IMR-90 (cell line): ENCODE measurements at regions not wholly inside any gene's neighbourhood (a gene's known extent, or its start where the extent isn't known, plus 50 kb on each side); places are given as distances from the start of the nearest gene placed in this dataset.

ENCODE experiments used
- ATAC-seq: fragments of 200-7000 bp; cut with Tn5 transposase; 2 replicates; pipeline ENCODE4 v1.9.1; 2020; ENCODE audit warnings: low read depth, mild to moderate bottlenecking, moderate library complexity
- BruUV-seq: library from RNA; stranded (reverse); fragments of 400-500 nt; replicated peaks from 2 replicates; lab custom pipeline; 2021; lab: Mats Ljungman, UMichigan
- CTCF ChIA-PET: fragments of 300-600 bp; formaldehyde crosslinking; extraction: SDS; loops from one replicate; lab custom pipeline; 2021; ENCODE audit warnings: antibody characterized with exemption; lab: Yijun Ruan, JAX
- POLR2A ChIA-PET: fragments of 300-600 bp; sonication (Branson Sonifier 250); formaldehyde crosslinking; loops from one replicate; lab custom pipeline; 2022; ENCODE audit warnings: antibody characterized with exemption; ENCODE audit not compliant: unreplicated experiment; lab: Charles Lee
- DNase-seq: peaks from one replicate; pipeline ENCODE4 v3.0.0; 2013
- H2AFZ ChIP-seq: replicated peaks from 2 replicates; pipeline ENCODE3; 2013; ENCODE audit warnings: low read length, mild to moderate bottlenecking; ENCODE audit not compliant: poor library complexity
- H2AK5ac ChIP-seq: 2 replicates; pipeline ENCODE4 v1.6.1; 2013; ENCODE audit warnings: low read depth, low read length, inconsistent platforms
- H2AK9ac ChIP-seq: replicated peaks from 2 replicates; pipeline ENCODE3; 2013; ENCODE audit warnings: mild to moderate bottlenecking, low read depth, low read length, moderate library complexity; ENCODE audit not compliant: poor library complexity
- H2BK120ac ChIP-seq: 2 replicates; pipeline ENCODE4 v1.6.1; 2013; ENCODE audit warnings: low read depth, low read length, inconsistent platforms
- H2BK15ac ChIP-seq: 3 replicates; pipeline ENCODE4 v1.6.1; 2013; ENCODE audit warnings: low read depth, low read length, inconsistent platforms
- H2BK20ac ChIP-seq: 2 replicates; pipeline ENCODE4 v1.6.1; 2013; ENCODE audit warnings: low read depth, mild to moderate bottlenecking, inconsistent platforms, low read length, moderate library complexity
- H2BK5ac ChIP-seq: 2 replicates; pipeline ENCODE4 v1.6.1; 2013; ENCODE audit warnings: mild to moderate bottlenecking, low read depth, low read length, inconsistent platforms; ENCODE audit not compliant: poor library complexity, severe bottlenecking
- H3K14ac ChIP-seq: replicated peaks from 2 replicates; pipeline ENCODE4 v1.6.1; 2013; ENCODE audit warnings: low read depth, low read length, inconsistent platforms
- H3K18ac ChIP-seq: 2 replicates; pipeline ENCODE4 v1.6.1; 2013; ENCODE audit warnings: low read depth, low read length, control low read depth
- H3K23ac ChIP-seq: 2 replicates; pipeline ENCODE4 v1.6.1; 2013; ENCODE audit warnings: low read depth, low read length, inconsistent platforms
- H3K27ac ChIP-seq: 2 replicates; pipeline ENCODE4 v1.5.1; 2013; ENCODE audit warnings: mild to moderate bottlenecking, control low read depth, low read length; ENCODE audit not compliant: insufficient read depth
- H3K27me3 ChIP-seq: 2 replicates; pipeline ENCODE4 v1.6.1; 2013; ENCODE audit warnings: low read length; ENCODE audit not compliant: control insufficient read depth, insufficient read depth
- H3K36me3 ChIP-seq: 2 replicates; pipeline ENCODE4 v1.6.1; 2013; ENCODE audit warnings: low read length, mixed read lengths; ENCODE audit not compliant: control insufficient read depth, insufficient read depth
- H3K4ac ChIP-seq: 2 replicates; pipeline ENCODE4 v1.6.1; 2013; ENCODE audit warnings: low read depth, low read length, inconsistent platforms
- H3K4me1 ChIP-seq: 2 replicates; pipeline ENCODE4 v1.6.1; 2013; ENCODE audit warnings: low read length, mixed read lengths; ENCODE audit not compliant: control insufficient read depth, insufficient read depth
- H3K4me2 ChIP-seq: 2 replicates; pipeline ENCODE4 v1.6.1; 2013; ENCODE audit warnings: low read depth, mild to moderate bottlenecking, control low read depth, low read length, moderate library complexity
- H3K4me3 ChIP-seq: 2 replicates; pipeline ENCODE4 v1.5.1; 2013; ENCODE audit warnings: low read depth, mild to moderate bottlenecking, control low read depth, low read length, moderate library complexity; ENCODE audit not compliant: insufficient read depth
- H3K56ac ChIP-seq: 2 replicates; pipeline ENCODE4 v1.6.1; 2013; ENCODE audit warnings: low read length, inconsistent platforms; ENCODE audit not compliant: insufficient read depth; ENCODE audit errors: extremely low read depth
- H3K79me1 ChIP-seq, 2 experiments: 2 replicates each; pipeline ENCODE4 v1.6.1; 2013; ENCODE audit warnings: low read length in 2 of 2, inconsistent platforms in 1 of 2, low read depth in 1 of 2
- H3K9ac ChIP-seq: 2 replicates; pipeline ENCODE4 v1.6.1; 2013; ENCODE audit warnings: low read depth, low read length, control low read depth
- H3K9me1 ChIP-seq: 2 replicates; pipeline ENCODE4 v1.6.1; 2013; ENCODE audit warnings: low read length, inconsistent platforms; ENCODE audit not compliant: insufficient read depth
- H3K9me3 ChIP-seq: 2 replicates; pipeline ENCODE4 v1.6.1; 2013; ENCODE audit warnings: low read length; ENCODE audit not compliant: control insufficient read depth, insufficient read depth
- H4K20me1 ChIP-seq: 2 replicates; pipeline ENCODE4 v1.6.1; 2013; ENCODE audit warnings: low read length, inconsistent platforms; ENCODE audit not compliant: insufficient read depth
- H4K5ac ChIP-seq: 2 replicates; pipeline ENCODE4 v1.6.1; 2013; ENCODE audit warnings: mild to moderate bottlenecking, low read depth, low read length, control low read depth
- H4K8ac ChIP-seq, 2 experiments: 2 replicates each; pipeline ENCODE4 v1.6.1; 2013; ENCODE audit warnings: low read depth in 2 of 2, low read length in 2 of 2, control low read depth in 1 of 2, inconsistent platforms in 1 of 2
- H4K91ac ChIP-seq: 2 replicates; pipeline ENCODE4 v1.6.1; 2013; ENCODE audit warnings: low read depth, low read length, inconsistent platforms; ENCODE audit not compliant: insufficient read depth
- CEBPB ChIP-seq: IDR thresholded peaks from 2 replicates; pipeline ENCODE4 v1.6.1; 2012; ENCODE audit warnings: low read depth, low read length, improper control_type of control experiment
- FOS ChIP-seq: fragments of 150-350 bp; IDR thresholded peaks from 2 replicates; pipeline ENCODE4 v1.6.1; 2016; ENCODE audit warnings: low read depth, low read length
- SMC3 ChIP-seq: fragments of 150-350 bp; IDR thresholded peaks from 2 replicates; pipeline ENCODE4 v1.6.1; 2016; ENCODE audit warnings: low read depth, mild to moderate bottlenecking, antibody characterized with exemption, low read length, moderate library complexity
- WGBS, 2 experiments: methylation state at CpG; one replicate each; pipeline versions ENCODE4 v1.1.5 to v1.1.7; 2013; ENCODE audit warnings: missing lambda C conversion rate in 2 of 2; ENCODE audit not compliant: insufficient read length in 1 of 2; ENCODE audit errors: extremely low coverage in 2 of 2; 5-methylcytosine and 5-hydroxymethylcytosine counted together
- dilution Hi-C: fragments of 300-500 bp; cut with HindIII; formaldehyde crosslinking; loops from one replicate; pipeline ENCODE4 v1.14.3; 2018; ENCODE audit warnings: low sequenced_read_pairs; ENCODE audit not compliant: unreplicated experiment
- in situ Hi-C: fragments of 300-500 bp; cut with MboI; formaldehyde crosslinking; loops from 3 replicates; pipeline ENCODE4 v1.14.3; 2019; ENCODE audit warnings: low sequenced_read_pairs, inconsistent platforms, mixed read lengths
- intact Hi-C: fragments of 100-400 bp; cut with micrococcal nuclease; formaldehyde crosslinking; loops from 2 replicates; pipeline ENCODE4 v1.10.0; 2022
- TF ChIP-seq, protein P1 (sequence below): fragments of 150-350 bp; IDR thresholded peaks from 2 replicates; pipeline ENCODE4 v1.6.1; 2016; ENCODE audit warnings: low read depth, mild to moderate bottlenecking, low read length, moderate library complexity, borderline replicate concordance
- TF ChIP-seq, protein P2 (sequence below): conservative IDR thresholded peaks from 2 replicates; pipeline ENCODE4 v1.5.1; 2012; ENCODE audit warnings: mild to moderate bottlenecking, low read depth, low read length, improper control_type of control experiment

DNA sequence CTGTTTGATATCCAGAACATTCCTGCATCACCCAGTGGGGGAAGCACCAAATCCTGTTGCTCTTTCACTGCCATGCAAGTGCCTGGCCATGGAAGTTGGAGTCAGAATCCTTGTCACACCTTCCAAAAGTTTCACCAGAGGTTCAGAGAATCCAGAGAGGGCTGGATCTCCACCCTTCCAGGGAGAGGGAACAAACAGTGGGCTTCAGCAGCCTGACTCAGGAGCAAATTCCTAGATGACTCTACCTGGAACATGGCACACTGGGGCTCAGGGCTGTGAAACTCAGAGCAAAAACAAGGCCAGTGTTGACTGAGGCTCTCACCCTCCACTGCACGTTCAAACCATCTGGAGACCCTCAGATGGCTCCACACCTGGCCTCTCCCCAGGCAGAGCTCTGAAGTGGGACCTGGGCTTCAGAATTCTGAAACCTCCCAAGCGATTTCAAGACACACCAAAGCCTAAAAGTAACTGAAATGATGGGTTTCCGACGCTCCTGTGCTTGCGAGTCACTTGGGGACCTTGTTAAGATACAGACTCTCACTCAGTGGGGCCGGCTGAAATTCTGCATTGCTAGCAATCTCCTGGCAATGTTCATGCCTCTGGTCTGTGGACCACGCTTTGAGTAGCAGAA lies 205.9 kb downstream of the AUH start:
- no peak overlapping the region for H3K9ac ChIP-seq
- intact Hi-C loops (no loop called here), dilution Hi-C loops (no loop called here), in situ Hi-C loops (no loop called here)
- no peak overlapping the region for H3K23ac ChIP-seq
- peak overlapping the region in 1 of 2 experiments; percentile 37; a peak in 1 of 4 replicates for H4K8ac ChIP-seq
- H3K27me3 ChIP-seq = no peaks in the 10 kb centered on the region
- ChIA-PET POLR2A (no interaction called here), CTCF (no interaction called here)
- H3K4me1 ChIP-seq = no peaks in the 10 kb centered on the region
- H3K27ac ChIP-seq = no peak overlapping the region
- H2AFZ ChIP-seq = no peak overlapping the region
- H3K14ac ChIP-seq = peak overlapping the region; percentile 53
- H3K56ac ChIP-seq = no peak overlapping the region
- H4K20me1 ChIP-seq = no peaks in the 10 kb centered on the region
- no peak overlapping the region for H3K4me2 ChIP-seq
- no peaks in the 10 kb centered on the region for H3K9me1 ChIP-seq
- DNase-seq (no peak), ATAC-seq (no peak)
- no peak overlapping the region for H4K5ac ChIP-seq
- WGBS, 2 experiments = 100% methylated on average over 3 of the region's 7 CpGs; no CpG with 5 or more reads in 1 of the 2 experiments
- peak overlapping the region; percentile 72 for H2BK120ac ChIP-seq
- no peak overlapping the region for H3K4me3 ChIP-seq
- H3K4ac ChIP-seq = peak overlapping the region; percentile 56
- H2AK5ac ChIP-seq = peak overlapping the region; percentile 75
- H2BK15ac ChIP-seq = peak overlapping the region; percentile 27; the same call in 1 of the 3 replicates
- peak overlapping the region; percentile 26 for H4K91ac ChIP-seq
- no peak overlapping the region for H2AK9ac ChIP-seq
- no TSS peak for BruUV-seq
- peak overlapping the region; percentile 69 for H2BK20ac ChIP-seq
- H3K18ac ChIP-seq = no peak overlapping the region
- peaks cover 5% of the 10 kb centered on the region for H3K9me3 ChIP-seq
- no peaks in the 10 kb centered on the region for H3K79me1 ChIP-seq
- H2BK5ac ChIP-seq = no peak overlapping the region
- no peaks in the 10 kb centered on the region for H3K36me3 ChIP-seq
- TF ChIP-seq FOS (no peak), CEBPB (no peak), SMC3 (no peak)
- TF ChIP-seq, protein P1, sequence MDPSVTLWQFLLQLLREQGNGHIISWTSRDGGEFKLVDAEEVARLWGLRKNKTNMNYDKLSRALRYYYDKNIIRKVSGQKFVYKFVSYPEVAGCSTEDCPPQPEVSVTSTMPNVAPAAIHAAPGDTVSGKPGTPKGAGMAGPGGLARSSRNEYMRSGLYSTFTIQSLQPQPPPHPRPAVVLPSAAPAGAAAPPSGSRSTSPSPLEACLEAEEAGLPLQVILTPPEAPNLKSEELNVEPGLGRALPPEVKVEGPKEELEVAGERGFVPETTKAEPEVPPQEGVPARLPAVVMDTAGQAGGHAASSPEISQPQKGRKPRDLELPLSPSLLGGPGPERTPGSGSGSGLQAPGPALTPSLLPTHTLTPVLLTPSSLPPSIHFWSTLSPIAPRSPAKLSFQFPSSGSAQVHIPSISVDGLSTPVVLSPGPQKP = no peak
- TF ChIP-seq, protein P2, sequence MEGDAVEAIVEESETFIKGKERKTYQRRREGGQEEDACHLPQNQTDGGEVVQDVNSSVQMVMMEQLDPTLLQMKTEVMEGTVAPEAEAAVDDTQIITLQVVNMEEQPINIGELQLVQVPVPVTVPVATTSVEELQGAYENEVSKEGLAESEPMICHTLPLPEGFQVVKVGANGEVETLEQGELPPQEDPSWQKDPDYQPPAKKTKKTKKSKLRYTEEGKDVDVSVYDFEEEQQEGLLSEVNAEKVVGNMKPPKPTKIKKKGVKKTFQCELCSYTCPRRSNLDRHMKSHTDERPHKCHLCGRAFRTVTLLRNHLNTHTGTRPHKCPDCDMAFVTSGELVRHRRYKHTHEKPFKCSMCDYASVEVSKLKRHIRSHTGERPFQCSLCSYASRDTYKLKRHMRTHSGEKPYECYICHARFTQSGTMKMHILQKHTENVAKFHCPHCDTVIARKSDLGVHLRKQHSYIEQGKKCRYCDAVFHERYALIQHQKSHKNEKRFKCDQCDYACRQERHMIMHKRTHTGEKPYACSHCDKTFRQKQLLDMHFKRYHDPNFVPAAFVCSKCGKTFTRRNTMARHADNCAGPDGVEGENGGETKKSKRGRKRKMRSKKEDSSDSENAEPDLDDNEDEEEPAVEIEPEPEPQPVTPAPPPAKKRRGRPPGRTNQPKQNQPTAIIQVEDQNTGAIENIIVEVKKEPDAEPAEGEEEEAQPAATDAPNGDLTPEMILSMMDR = no peak
